Stimulated activated CD4-positive, alpha-beta T cell treated with anti-CD3 and anti-CD28 coated beads, Interleukin-4, amount 100 ng/mL, for 1 hour (primary cell): ENCODE measurements at regions not wholly inside any gene's neighbourhood (a gene's known extent, or its start where the extent isn't known, plus 50 kb on each side); places are given as distances from the start of the nearest gene placed in this dataset.

Source experiments
- DNase-seq: peaks from one replicate; pipeline ENCODE4 v3.0.0-alpha.2; 2020

DNA sequence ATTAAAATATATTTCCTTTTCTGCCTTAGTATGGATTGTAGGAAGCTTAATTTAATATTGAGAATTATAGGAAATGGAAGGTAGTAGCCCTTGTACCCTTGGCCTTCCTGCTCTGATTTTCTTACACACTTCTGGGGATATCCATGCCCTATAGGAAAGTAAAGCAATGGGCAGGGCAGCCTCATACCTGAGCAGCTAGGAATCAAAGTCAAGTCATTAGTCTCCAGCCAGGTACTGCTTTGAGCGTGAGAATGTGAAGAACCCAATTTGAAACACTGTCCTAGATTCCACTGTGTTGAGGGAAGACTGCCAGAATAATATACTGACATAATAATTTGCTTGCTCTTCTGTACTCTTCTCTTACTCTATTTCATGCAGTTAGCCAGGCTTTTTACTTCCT, 51.0 kb upstream of the L3MBTL3 start:
- no peak for DNase-seq

DNA sequence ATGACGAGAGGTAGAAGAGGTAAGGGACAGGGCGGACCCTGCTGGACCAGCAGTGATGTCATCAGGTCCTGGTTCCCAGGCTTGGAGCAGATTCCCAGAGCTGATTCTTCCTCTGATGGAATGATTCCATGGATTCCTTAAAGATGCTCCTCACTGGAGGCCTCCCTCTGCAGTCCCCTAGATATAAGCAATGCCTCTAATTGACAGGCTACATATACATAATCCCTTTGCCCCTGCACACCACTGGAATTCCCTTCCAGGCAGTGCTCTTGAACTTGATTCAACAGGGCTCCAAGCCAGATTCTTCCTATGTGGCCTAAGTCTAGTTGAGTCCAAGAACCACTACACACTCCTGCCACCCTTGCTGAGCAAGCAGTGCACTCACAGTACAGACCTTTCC, 52.3 kb upstream of the L3MBTL3 start:
- no peak for DNase-seq

DNA sequence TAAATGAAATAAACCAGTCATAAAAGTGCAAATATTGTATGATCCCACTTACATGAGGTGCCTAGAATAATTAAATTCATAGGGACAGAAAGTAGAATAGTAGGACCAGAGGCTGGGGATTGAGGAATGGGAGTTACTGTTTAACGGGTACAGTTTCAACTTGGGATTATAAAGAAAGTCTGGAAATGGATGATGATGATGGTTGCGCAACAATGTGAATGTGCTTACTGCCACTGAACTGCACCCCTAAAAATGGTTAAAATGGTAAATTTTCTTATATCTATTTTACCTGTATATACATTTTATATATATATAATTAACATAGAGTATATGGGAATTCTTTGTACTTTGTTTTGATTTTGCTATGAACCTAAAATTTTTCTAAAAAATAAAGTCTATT, 53.3 kb upstream of the L3MBTL3 start:
- DNase-seq, result no peak

DNA sequence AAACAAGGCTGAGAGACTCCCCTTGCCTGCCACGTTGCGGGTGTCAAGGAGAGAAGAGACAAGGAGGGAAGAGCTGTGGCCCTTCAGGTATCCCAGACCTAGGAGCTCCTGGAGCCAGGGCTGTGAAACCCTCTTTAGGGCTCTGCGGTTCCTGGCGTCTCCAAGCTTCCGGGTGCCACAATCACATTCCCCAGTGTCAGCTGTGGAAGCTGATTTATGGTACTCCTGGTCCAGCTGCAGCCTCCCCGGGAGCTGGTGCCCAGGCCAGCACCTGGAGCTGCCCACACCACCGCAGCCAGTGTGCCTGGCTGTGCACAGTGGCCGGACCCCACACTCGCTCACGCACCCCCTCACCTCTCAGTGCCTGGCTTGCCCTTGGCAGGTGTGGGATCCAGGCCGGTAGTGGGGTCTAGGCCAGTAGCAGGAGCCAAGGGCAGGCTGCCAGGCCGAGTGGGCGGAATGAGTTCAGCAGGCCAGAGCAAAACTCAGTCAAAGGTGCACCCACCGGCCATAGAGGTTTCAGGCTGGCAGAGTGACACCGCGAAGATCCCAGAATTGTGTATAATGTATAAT, 58.9 kb upstream of the L3MBTL3 start:
- no peak for DNase-seq

DNA sequence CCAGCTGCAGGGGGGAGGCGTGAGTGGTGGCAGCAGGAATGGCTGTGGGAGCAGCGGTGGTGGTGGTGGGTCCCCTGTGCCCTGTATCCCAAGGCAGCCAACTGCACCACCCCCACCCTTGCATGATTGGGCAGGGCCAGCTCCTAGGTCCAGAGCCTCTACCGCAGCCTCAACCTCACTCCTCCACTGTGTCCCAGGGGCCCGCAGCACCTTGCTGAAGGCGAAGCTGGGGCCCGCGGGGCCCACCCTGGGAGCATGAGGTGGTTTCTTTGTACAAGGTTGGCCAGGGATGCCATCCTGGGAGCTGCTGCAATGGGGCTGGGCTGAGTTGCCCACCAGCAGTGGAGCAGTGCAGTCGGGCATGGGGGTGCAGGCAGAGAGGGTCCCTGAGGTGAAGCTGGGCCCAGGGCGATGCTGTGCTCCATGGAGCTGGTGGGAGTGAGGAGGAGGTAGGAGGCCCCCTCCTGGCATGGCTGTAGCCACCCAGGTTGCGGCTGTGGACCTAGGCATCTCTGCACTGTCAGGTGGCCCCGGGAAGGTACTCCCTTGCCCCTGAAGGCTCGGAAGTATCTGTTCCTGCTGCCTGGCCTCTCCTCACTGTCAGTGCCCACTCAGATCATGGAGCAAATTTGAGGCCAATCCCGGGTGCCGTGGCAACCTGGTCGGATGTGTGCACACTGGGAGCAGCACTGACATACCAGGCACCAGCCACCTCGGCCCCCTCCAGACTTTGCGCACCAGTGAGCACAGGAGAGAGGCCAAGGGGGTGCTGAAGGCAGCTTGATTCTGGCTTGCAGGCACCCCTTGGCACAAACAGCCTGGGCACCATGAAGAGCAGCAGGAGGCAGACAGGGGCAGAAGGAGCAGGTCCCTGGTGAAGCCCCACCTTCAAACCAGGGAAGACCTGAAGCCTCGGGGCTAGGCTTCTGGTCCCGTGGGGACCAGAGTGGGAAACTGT, 60.2 kb upstream of the L3MBTL3 start:
- no peak for DNase-seq

DNA sequence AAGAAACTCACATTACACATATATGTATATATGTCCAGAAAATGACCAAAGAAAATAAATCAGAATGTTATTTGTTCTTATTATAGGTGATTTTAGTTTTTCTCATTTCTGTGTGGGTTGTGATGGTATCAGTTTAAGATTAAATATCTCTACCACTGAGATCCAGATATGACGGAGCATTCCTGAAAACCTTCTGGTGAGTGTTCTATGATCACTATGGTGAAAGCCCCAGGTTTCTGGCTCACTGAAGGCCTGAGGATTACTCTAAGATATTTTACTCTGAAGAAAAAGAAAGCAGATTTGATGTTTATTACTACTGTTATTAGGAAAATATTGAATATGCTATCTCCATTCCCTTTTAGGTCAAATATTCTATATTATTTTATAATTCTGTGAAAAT, 62.8 kb upstream of the L3MBTL3 start:
- DNase-seq, result no peak

DNA sequence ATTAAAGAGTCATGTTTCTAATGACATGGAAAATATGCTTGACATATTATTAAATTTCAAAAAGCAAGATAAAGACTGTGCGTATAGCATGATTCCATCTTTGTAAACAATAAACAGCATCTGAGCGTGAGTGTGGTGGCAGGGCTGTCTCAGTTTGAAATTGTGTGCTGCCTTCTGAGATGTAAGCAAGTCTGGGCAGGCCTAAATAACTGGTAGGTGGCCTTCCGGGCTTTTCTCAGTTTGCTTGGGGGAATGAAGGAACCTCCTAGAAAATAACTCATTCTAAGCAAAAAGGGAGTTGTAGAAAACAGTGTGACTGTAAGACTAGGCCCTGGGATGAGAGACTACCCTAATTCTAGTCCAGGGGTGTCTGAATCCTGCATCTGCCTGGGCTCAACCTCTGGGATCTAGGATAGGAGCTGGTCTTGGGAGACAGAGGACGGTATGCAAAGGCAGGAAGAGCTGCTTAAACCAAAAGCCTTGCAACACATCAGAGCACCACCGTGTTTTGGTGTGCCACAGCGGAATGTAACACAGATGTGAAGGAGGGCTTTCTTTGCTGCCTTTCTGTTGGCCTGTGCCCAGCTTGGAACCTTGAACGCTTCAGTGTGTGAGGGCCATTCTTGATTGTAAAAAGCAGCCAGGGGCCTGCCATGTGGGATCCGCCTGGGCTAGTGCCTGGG, 63.5 kb upstream of the L3MBTL3 start:
- DNase-seq, result no peak

- DNase-seq, result no peak
Observed at GRCh38 chr6:129947797-129948196, 70.6 kb upstream of the L3MBTL3 start.

DNA sequence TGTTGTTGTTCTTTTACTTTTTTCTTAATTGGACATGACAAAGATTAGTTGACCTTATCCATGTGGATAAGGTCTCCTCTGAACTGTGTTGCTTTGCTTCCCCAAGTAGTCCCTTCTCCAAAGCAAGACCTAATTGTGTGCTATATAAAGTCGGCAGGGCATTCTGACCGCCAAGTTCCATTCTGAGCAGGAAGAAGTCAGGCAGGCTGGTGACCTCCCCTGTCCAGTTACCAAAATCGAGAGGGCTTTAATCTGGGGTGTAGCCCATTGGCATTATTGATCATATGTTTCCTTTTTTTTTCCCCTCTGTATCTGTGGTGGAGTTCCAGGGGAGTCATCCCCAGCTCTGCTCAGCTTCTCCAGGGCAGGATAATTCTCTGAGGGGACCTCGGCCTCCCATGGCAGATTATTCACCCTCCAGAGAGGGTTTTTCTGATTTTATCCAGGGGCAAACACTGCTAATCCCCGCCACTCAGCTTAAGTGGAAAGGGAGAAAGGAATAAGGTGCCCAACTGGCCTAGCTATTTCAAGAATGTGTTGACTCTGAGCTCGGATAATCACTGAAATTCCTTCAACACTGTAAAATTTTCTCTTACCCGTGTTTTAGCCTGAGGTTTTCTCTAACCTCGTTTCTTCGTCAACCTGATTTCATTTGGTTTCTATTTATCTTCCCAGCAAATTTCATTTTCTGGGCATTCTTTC, 71.8 kb upstream of the L3MBTL3 start:
- DNase-seq, result no peak

- no peak for DNase-seq
Observed at GRCh38 chr6:129943637-129944271, 74.6 kb upstream of the L3MBTL3 start.

- no peak for DNase-seq
Observed at GRCh38 chr6:129940454-129941195, 77.8 kb upstream of the L3MBTL3 start.

DNA sequence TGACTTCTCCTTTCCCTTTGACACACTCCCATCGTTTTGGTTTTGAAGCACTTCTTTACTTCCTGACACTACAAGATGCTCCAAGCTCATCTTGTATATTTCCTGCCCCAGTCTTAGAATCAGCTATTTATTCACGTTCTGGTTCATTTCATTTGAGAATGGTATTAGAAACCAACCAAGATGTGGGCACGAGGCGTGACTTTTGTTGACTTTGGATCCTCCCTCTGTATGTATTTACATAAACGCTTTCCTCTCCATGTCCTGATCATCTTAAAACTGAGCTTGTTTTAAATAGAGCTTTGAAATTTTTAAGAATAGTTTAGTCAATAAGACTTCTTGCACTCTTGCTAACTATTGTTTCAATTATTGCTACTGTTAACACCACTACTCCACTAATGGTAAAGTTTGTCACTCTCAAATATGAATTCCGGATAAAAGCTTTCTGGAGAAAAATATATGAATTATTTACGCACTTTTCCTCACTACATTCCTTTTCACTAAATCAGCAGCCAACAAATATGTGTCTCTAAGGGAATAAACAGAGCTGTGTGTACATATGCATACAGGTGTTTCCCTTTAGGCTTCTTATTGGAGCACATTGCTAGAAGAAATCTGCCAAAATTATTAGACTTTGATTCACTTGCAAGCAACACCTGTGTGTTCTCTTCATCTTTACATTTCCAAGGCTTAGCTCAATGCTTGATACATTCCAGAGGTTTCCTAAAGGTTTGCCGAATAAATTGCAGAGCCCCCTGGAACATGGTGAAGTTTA, 77.3 kb upstream of the TMEM244 start:
- no peak for DNase-seq

GRCh38 chr6:129936329-129937165, 75.4 kb upstream of the TMEM244 start:
- DNase-seq, result peak; percentile 32

- no peak for DNase-seq
Observed at GRCh38 chr6:129932321-129932720, 71.2 kb upstream of the TMEM244 start.

- DNase-seq, result no peak
Observed at GRCh38 chr6:129929433-129929832, 68.3 kb upstream of the TMEM244 start.

DNA sequence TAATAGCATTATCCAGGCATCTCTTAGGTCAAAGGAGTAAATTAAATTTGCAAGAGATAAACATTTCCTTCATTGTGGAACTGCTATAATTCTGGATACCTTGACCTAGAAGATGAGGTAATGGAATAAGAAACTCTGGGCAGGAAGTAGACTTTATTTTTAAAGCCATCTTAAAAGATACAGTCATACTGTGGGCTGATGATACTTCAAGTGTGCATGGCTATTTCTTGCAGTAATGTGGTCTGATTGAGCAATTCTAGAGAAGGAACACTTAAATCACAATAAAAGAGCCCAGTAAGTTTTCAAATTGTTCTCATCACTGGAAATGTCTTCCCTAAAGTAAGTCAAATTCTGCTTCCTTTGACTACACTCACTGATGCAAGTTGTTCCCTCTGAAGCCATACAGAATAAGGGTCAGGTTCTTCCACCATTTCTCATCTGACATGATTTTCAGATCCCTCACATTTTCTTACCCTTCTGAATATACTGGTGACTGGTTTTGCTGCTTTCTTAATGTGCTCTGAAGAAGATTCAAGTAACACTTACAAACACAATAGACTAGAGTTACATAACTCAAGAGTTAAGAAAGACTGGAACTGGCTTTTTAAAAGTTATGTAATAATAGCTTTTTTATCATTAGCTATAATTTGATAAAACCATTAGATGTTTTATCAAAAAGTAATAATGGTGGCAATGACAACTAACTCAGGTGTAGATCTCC, 62.6 kb upstream of the TMEM244 start:
- no peak for DNase-seq

- no peak for DNase-seq
Observed at GRCh38 chr6:129921169-129921817, 60.2 kb upstream of the TMEM244 start.

DNA sequence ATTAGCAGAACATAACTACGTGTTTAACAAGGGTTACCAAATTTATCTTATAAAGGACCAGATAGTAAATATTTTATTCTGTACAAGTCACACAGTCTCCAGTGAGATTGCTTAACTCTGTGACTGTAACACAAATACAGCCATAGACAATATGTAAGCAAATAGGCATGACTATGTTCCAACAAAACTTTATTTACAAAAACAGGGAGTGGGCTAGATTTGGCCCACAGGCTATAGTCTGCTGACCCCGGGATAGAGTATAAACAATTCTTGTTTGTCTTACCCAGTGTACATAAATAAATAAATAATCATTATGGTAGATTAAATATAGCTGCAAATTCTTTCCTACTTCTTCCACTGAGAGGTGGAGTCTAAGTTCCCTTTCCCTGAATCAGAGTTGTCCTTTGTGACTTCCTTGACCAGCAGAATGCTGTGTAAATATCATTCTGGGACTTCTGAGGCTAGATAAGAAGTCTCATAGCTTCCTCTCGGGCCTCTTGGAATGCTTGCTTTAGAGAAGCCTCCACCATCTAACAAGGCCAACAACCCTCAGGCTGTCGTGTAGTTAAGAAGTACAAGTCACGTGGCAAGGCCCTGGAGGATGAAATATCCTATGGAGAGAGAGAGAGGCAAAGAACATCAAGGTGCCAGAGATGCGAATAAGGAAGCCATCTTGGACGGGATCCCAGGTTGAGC, 59.1 kb upstream of the TMEM244 start:
- DNase-seq, result no peak
